GM19397 (cell line): ENCODE measurements at regions not wholly inside any gene's neighbourhood (a gene's known extent, or its start where the extent isn't known, plus 50 kb on each side); places are given as distances from the start of the nearest gene placed in this dataset.

ENCODE experiments used
- ATAC-seq: cut with Tn5 transposase; IDR thresholded peaks from one replicate; pipeline ENCODE4 v1.9.1; 2021; ENCODE audit warnings: mild to moderate bottlenecking, moderate library complexity; ENCODE audit not compliant: unreplicated experiment

DNA sequence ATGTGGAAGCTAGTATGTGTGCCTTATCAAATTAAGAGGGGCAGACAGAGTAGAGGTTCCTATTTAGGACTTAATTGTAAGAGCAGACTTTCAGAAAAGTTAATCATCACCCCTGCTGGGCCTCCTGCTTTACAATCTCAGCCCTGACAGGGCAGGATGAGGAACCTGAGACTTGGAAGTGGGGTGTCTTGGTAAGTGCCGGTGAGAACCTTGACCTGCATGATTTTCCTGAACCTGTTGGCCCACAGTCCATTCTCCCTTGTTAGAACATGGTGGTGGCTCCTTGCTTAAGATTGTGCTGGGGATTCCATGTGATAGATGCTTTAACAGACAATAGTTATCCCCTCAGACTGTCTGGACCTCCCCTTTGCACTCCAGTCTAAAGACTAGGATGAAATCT lies 141.7 kb upstream of the TMEM72 start:
- ATAC-seq = no peak

DNA sequence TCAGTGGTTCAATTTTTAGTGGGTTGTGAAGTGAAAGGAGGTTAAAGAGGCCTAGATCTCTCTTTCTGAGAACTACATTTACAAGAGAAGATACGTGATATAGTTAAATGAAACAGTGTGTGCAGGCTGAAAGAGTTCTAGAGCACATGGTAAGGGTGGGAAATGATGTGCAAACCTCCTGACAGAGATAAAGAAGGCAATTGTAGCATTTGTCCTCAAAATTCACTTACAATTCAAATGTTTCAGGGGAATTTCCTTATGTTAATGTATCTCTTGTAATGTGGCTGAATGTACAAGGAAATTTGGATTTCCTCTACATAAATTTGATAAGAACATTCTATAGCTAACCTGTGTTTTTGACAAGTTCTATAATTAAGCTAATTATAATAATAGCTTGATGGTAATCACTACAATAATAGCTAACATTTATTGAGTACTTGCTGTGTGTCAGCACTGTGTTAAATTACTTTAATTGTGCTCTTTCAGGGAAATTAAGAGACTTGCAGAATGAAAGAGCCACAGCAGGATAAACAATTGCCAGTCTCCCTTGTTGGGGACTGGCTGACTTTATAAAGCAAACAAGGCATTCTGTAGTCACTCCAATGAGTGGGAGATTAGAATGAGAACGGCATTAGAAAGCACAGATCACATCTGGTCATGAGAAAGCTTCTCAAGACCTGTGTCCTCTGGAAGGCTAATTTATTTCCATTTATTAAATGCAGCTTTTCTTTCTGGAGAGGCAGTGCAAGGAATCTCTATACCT lies 139.7 kb upstream of the TMEM72 start:
- ATAC-seq = no peak

DNA sequence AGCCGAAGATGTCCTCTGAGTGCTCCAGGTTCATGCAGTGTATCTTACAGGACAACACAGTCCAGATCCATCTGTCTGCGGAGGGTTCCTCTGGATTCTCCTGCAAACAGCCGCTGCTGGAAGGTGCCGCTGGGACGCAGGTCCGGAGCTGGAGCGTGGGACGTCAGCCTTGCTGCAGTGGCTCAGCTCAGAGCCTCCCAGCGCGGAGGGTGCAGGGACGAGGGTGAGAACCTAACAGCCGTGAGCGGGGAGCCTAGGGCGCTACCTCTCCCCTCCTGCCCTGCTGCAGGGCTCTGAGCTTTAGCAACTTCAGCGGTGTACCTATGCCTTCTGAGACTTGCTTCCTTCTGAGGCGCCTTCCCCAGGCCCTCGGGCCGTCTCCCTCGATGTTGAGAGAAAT lies 137.6 kb upstream of the TMEM72 start:
- ATAC-seq = no peak

DNA sequence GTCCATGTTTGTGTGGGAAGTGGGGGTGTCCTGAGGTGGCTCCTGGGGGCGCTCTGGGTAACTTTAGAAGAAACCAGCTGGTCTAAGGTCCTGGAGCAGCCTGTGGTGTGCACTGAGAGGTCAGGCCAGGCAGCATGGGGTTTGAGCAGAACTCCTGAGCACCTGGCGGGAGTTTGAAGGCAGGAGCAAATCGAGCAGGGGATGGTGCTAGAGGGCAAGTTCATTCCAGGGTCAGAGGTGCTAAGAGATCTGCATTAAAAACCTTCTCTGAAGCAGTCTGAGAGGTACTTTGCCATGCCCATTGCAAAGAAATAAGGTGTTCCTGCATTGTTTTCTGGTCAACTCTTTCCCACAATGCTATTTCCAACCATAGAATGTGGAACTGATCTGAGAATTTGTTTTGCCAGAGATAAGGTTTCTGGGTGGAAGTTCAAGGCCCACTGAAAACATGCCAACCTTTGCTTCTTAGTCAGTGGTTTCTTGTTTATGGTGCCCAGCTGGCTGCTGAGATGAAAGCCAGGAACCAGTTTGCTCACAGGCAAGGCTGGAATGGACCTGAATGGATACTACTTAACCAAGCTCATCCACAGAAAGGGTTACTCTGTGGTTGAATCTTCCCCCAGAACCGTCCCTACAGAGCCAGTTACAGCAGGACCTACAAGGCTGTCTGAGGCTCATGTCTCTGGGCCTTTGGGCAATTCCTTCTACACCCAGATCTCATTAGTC lies 136.3 kb upstream of the TMEM72 start:
- ATAC-seq = no peak

DNA sequence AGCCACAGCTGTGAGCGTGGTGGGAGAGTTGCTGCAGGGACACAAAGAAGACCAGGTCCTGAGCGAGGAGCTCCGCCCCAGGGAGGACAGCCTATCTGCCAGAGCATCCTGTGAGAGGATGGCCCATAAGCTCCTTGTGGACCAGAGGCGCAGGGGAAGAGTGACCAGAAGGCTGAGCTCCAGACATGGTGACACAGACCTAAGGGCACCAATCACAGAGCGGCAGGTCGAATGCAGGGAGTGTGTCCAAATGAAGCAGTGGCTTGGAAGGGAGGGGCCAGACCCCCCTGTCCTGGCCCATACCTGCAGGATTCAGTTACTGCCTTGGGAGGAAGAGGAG lies 135.8 kb upstream of the TMEM72 start:
- no peak for ATAC-seq

DNA sequence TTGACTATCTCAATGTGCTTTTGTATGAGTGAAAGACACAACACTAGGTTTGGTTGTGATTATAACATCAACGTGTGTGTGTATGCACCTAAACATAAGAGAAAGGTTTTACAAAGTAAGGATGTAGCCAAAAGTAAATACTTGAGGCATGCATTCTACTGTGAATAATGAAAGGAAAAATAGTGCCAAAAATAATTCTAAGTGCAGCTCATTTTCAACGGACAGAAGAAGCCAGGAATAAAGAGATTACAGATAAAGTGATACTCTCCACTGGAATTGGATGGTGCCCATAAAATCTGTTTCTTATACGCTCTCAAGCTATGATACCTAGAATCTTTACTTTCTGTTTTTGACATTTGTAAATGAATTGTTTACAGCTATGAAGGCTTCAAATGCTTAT lies 135.0 kb upstream of the TMEM72 start:
- ATAC-seq = no peak

DNA sequence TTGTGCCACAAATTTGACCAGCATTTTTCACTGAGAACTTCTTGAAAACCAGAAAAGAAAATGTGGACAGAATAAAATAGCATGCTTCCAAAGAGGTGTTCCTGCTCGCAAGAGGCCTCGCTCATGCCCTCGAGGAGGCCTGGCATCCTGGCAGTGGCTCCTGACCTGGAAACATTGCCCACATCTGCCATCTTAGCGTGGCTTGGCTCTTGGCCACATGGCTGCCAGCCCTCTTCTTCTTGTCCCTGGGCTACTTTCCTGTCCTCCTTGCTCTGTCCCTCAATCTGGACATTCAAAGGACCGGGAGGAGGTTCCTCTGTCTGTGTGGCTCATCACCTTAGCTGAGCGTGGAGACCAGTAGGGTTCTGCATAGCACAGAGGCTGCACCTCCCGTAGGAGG lies 131.6 kb upstream of the TMEM72 start:
- no peak for ATAC-seq

DNA sequence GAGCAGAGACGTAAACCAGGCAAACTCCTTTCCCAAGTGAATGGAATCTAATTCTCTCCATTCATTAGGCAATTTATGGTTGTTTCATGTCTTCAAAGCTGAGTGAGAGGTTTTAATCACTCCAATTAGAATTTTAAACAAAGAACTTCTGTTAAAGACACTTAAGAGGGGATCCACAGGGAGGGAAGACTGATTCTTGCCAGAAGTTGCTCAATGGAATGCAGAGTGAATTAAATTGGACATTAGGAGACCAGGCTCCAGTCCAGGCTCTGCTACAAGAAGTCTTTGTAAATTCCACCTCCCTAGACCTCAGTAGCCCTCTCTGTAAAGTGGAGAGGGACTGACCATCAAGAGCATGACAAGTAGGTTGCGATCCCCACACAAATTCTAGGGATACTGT lies 130.7 kb upstream of the TMEM72 start:
- ATAC-seq = no peak

DNA sequence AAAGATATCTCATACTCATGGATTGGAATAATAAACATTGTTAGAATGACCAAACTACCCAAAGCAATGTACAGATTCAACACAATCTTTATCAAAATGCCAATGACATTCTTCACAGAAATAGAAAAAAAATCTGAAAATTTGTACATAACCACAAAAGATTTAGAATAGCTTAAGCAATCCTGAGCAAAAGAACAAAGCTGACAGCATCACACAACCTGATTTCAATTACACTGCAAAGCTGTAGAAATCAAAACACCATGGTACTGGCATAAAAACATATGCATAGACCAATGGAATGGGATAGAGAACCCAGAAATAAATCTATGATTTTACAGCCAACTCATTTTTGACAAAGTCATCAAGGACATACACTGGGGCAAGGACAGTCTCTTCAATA lies 130.0 kb upstream of the TMEM72 start:
- no peak for ATAC-seq

DNA sequence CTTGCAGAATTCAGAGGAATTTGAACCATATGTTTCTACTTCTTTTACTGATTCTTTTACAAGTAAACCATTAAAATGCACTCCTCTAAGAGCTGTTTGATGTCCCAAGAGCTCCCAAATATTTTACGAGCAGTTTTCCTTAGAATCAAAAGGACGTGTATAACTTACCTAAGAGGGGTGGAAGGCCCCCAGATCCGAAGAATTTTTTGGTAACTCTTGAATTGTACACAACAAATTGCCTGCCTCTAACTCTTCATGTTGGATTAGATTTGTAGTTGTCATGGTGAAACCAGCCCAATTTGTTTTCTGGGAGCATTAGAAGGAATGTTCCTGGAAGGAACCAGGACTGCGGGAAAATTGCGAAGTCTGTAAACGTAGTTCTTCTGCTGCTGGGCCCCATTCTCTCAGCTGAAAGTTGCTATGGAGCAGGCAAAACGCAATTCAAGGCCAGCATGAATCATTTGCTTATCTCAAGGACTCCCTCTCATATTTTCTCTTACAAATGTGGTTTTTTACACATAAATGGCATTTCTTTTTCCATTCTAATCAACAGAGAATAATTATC lies 124.8 kb upstream of the TMEM72 start:
- ATAC-seq = no peak

DNA sequence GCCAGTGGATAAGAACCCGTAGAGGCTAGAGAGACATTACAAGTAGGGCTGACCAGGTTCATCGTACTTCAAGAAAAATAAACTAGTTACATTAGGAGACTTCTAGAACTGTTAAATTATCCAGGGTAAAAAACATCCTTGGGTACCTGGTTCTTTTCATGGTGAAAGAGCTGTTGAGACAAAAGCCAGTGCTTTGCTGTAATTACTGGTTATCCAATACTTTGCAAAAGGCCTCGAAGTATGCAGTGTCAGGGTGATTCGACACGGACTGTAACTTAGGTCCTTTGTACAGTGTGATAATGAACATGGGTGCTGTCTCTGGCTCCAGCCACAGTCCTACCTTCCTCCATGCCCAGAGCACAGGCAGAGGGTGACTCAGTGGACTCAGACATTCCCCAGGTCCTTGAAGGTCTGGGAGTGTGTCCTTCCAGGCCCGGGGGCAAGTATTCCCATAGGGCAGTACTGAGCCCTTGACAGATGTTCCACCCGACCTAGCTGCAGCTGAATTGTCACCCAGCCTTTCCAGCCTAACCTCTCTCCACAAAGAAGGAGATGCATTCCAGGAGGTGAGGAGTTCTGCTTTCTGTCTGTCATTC lies 123.6 kb upstream of the TMEM72 start:
- ATAC-seq = no peak

DNA sequence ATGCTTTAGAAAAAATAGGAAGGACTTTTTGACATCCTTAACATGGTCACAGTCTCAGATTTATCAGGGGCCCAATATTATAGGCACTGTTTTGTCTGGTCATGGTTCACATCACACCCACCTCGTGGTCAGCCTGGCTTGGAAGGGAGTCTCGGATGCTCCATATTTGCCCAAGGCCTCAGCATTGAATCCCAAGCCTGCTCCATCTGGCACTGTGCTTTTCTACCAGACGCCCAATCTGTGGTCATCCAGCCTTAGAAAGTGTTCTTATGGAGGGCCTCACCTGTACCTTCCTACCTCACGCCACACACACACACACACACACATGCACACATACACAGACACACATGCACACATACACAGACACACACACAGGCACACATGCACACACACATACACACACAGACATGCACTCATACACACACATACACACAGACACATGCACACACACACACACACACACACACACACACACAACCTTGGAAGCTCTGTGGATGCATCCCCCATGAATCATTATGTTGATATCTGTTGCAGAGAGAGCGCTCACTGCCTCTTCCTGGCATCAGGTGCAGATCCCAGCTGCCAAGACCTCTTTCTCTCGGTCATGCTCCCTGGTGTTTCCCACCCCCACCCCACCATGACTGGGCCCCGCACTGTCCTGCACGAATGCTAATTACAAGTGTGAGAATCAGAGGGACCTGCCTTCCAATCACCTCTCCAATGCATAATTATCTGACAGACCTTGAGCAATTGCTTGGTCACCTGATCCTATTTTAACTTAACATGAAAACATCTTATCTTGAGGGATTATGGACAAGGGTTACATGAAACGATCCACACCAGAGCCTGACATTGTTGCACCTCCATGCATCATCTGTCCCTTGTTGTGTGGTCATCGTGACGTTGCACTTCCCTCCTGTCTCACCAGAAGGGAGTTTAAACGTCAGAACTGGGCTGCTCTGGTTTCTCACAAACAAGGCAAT lies 122.7 kb upstream of the TMEM72 start:
- ATAC-seq = no peak

DNA sequence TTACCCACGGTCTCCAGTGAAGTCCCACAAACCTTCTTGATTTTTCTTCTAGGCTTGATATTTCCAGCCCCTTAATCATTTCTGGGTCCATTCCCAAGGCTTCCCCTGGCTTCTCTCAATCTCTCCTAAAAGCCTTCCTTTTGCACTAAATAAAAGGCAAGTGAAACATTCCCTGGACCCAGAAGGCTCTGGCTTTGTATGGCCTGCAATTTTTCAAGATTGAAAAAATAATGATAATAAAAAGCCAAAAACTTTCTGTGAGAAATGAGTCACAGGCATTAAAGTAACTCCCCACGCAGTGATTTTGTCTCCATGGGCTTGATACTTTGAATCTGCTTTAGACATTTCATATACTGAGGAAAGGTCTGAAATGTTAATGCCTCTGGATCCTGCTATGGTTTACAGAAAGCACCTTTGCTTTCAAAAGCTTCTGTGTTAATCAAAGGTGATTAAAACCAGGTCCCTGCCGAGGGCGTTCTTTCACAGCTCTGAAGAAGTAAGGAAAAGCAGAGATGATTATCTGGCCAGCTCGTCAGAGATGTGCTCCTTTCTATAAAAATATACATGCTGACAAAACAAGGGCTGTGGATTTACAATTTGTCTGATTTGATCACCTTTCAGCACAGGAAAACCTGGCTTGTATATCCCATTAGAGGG lies 118.9 kb upstream of the TMEM72 start:
- ATAC-seq = no peak

DNA sequence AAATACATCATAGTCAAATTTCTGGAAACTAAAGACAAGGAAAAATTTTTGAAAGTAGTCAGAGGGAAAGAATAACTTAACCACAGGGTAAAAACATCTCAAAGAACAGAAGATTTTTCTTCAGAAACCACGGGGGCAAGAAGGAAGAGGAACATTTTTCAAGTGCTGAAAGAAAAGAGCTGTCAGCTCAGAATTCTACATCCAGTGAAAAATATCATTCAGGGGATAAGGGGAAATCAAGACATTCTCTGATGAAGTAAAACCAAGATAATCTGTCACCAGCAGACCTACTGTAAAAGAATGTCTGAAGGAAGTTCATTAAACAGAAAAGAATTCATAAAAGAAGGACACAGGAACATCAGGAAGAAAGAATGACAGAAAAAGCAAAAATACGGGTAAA lies 111.2 kb upstream of the TMEM72 start:
- ATAC-seq = no peak

DNA sequence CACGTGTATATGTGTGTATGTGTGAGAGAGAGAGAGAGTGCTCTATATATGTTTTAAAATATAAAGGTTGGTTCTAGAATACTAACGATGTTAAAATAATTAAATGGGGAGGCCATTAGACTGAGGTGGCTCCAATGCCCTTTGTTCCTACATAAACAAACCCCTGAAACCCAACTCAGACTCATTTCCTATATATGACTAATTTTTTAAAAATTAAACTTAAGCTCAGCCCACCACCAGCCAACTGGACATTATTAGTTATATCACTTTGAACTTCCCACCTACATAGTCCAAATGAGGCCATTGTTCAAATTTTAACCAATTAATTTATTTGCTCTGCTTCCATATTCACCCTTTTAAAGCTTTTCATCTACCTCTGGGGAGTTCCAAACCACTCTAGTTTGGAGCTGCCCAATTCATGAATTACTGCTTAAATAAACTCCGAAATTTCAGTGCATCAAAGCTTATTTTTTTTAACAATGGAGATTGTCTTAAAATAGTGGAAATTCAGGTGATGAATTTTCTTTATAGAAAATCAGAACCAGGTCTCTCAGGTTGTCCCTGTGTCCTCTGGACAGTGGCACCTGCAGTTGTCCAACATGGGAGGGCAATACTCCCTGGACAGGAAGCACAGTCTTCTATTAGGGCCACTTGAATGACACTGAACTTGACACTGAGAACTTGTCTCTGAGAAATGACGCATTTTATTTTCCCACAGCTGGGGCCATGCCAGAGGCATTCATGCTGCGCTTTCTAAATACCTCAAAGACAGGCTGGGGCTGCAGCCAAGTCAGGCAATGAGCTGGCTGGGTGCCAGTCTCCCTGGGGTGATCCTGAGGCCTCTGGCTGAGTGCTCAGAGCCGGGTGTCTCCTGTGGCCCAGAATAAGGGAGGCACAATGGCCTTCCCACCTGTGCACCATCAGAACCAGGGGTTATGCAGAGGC lies 109.5 kb upstream of the TMEM72 start:
- no peak for ATAC-seq

DNA sequence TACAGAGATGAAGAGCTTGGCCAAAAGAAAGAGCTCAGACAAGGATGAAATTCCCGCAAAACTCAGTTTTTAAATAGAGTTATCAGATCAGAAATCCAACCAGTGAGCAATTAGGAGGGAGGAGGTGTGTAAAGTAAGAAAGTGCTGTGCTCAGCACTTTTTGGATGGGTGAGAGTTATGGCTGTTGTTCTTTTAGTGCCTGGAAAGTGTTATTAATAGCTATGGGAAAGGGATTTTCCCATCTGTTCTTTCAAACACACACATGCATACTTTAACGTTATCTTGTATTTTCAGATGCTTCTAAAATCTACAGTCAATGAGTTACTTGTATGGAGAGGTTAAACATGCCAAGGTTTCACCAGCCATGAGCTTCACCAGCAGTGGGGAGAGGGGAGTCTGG lies 107.3 kb upstream of the TMEM72 start:
- ATAC-seq = no peak

DNA sequence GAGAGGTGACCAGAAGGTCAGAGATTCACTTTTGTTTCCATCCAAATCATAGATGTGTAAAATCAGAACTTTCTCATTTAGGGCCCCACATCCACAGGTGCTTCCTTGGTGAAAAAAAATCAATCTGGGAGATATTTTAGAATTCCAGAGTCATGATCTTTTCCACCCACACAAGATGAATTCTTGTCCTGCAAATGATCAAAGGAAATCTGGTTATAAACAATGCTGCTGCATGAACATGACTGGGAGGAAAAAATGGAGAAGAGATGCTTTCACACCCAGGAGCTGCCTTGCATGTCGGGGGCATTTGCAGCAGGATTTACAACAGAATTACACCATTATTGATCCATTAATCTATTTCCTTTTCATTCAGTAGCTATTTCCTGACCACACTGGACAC lies 106.5 kb upstream of the TMEM72 start:
- ATAC-seq = no peak

DNA sequence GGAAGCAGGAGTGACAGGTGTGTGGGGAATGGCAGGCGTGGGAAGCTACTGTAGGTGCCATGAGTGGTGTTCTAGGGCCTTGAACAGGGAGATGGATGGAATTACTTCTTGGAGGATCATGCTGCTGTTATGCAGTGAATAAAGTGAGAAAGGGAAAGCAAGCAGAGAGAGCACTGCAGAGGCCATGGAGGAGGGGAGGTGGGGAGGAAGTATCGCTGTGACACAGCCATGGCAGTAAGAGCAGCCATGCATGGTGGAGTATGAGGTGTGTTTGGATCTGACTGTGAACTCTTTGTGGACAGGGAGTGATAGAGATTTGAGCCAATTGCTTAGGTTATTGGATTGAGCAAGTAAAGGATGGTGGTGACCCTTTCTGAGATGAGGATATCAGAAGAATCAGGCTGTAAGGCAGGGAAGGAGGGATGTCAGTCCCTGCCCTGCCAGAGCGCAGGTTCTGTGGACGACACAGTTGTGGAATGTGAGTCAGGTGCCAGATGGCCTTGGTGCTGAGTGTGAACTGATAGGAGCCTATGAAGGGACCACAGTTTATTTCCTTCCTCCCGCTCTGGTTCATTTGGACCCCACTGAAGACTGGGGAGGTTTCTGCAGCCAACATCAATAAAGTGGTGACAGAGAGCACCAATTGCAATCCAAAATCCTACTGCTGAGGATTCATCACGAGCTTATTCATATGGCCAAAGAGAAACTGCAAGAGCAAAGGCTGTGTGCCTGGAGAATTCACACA lies 105.5 kb upstream of the TMEM72 start:
- no peak for ATAC-seq

DNA sequence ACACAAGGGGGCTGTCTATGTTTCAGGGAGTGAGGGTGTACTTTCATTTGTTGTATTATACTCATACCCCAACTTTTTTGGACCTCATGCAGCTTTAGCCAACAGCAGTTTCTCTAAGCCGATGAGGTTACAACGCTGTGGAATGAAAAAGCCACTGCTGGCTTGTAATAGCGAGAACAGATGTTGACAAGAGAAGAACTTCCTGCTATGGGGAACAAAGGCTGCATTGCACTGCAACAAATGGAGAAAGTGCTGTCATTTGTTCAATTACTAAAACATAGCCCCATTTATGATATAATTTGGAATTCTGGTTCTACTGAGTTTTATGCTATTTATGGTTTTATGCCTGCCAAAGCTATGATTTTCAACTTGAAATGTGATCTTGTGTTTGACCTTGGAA lies 104.2 kb upstream of the TMEM72 start:
- ATAC-seq = no peak
